ENCODE measurements at regions not wholly inside any gene's neighbourhood (a gene's known extent, or its start where the extent isn't known, plus 50 kb on each side); places are given as distances from the start of the nearest gene placed in this dataset.

DNA sequence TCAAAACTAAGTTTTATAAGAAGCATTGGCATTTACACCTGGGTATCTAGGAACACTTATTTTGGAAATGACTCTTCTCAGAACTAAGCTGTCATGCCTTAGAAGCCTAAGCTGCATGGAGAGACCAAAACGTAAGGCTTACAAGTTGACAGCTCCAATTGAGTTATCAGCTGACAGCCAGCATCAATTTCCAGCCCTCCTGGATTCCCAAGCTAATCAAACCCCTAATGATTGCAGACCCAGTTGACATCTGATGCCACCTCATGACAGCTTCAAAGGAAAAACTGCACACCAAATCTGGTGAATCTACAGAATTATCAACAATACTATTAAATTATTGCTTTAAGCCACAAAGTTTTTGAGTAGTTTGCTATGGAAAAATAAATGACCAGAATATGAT lies 187.6 kb upstream of the PRMT6 start:
- TF ChIP-seq CTCF (IDR thresholded peaks at IDR 0.05; ENCODE audit: insufficient read depth in 1 of 2, low read depth in 1 of 2, low read length in 1 of 2, severe bottlenecking in 1 of 2, unreplicated experiment in 1 of 2), result no peak
- DNase-seq, result no peak
- Mint-ChIP-seq H3K36me3 (ENCODE audit: insufficient read depth, unreplicated experiment) (no peaks in the 10 kb centered on the region), H3K9me3 (ENCODE audit: unreplicated experiment) (no peaks in the 10 kb centered on the region), H3K4me3 (ENCODE audit: unreplicated experiment) (no peak overlapping the region), H3K4me1 (ENCODE audit: low read depth, unreplicated experiment) (no peaks in the 10 kb centered on the region), H3K27me3 (ENCODE audit: insufficient read depth, unreplicated experiment) (no peaks in the 10 kb centered on the region), H3K27ac (ENCODE audit: unreplicated experiment) (no peak overlapping the region)
- ChIA-PET POLR2A (no interaction called here), CTCF (no interaction called here)
- H3K4me1 ChIP-seq, result no peaks in the 10 kb centered on the region
- no peaks in the 10 kb centered on the region for H3K27me3 ChIP-seq (replicated peaks; ENCODE audit: control insufficient read depth, insufficient read depth, low read length)
- H3K4me3 ChIP-seq (ENCODE audit: low read depth, low read length), result no peak overlapping the region
- BruUV-seq (replicated peaks), result no TSS peak
- no peaks in the 10 kb centered on the region for H3K9me3 ChIP-seq
- intact Hi-C loops (cut with micrococcal nuclease; ENCODE audit: unreplicated experiment), result no loop called here
- H3K36me3 ChIP-seq (ENCODE audit: control insufficient read depth, insufficient read depth, low read length), result no peaks in the 10 kb centered on the region

DNA sequence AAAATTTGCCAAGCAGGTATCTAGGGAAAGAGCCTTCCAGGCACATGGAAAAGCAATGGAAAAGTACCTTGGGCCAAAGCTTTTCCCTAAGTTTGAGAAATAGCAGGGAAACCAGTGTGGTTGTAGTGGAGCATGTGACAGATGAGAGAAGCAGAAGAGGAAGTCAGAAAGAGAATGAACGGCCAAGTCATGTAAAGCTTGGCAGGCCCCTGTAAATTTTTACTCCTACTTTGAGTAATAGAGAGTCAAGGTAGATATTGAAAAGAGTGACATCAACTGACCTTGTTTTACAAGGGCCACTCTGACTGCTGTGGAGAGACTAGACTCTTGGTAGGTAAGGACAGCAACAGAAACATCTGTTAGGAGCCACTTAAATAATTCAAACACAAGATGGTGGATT lies 180.9 kb upstream of the PRMT6 start:
- no peaks in the 10 kb centered on the region for H3K4me1 Mint-ChIP-seq (ENCODE audit: low read depth, unreplicated experiment)
- BruUV-seq (replicated peaks), result no TSS peak

DNA sequence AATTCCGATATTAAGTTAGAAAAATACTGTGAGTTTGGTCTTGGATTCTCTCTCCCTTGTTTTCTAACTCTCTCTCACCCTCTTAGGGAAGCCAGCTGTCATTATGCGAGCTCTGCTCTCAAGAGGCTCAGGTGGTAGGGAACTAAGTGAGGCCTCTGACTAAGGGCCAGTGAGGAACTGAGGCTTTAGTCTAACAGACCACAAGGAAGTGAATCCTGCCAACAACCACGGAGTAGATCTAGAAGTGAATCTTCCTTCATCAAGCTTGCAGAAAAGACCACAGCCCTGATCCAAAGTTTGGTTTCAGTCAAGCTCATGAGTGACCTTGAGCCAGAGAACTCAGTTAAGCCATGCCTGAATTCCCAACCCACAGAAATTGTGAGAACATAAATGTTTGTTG lies 180.1 kb upstream of the PRMT6 start:
- Histone ChIP-seq H3K4me3 (ENCODE audit: low read depth, low read length) (no peak overlapping the region), H3K27me3 (replicated peaks; ENCODE audit: control insufficient read depth, insufficient read depth, low read length) (no peaks in the 10 kb centered on the region), H3K36me3 (ENCODE audit: control insufficient read depth, insufficient read depth, low read length) (no peaks in the 10 kb centered on the region), H3K9me3 (no peaks in the 10 kb centered on the region), H3K4me1 (no peaks in the 10 kb centered on the region)
- H3K27ac Mint-ChIP-seq (ENCODE audit: unreplicated experiment), result no peak overlapping the region
- POLR2A ChIA-PET, result no interaction called here
- TF ChIP-seq CTCF (IDR thresholded peaks at IDR 0.05; ENCODE audit: insufficient read depth in 1 of 2, low read depth in 1 of 2, low read length in 1 of 2, severe bottlenecking in 1 of 2, unreplicated experiment in 1 of 2), result no peak
- BruUV-seq (replicated peaks), result no TSS peak
- intact Hi-C loops (cut with micrococcal nuclease; ENCODE audit: unreplicated experiment), result no loop called here
- CTCF ChIA-PET, result no interaction called here
- H3K9me3 Mint-ChIP-seq (ENCODE audit: unreplicated experiment), result no peaks in the 10 kb centered on the region
- H3K4me1 Mint-ChIP-seq (ENCODE audit: low read depth, unreplicated experiment), result no peaks in the 10 kb centered on the region
- DNase-seq, result no peak
- H3K4me3 Mint-ChIP-seq (ENCODE audit: unreplicated experiment), result no peak overlapping the region
- peaks cover 5% of the 10 kb centered on the region for H3K27me3 Mint-ChIP-seq (ENCODE audit: insufficient read depth, unreplicated experiment)
- no peaks in the 10 kb centered on the region for H3K36me3 Mint-ChIP-seq (ENCODE audit: insufficient read depth, unreplicated experiment)

More for the DNA sequence above, 180.9 kb upstream of the PRMT6 start:
- no peak for TF ChIP-seq CTCF (IDR thresholded peaks at IDR 0.05; ENCODE audit: insufficient read depth in 1 of 2, low read depth in 1 of 2, low read length in 1 of 2, severe bottlenecking in 1 of 2, unreplicated experiment in 1 of 2)
- DNase-seq, result no peak
- intact Hi-C loops (cut with micrococcal nuclease; ENCODE audit: unreplicated experiment), result no loop called here
- Histone ChIP-seq H3K9me3 (no peaks in the 10 kb centered on the region), H3K36me3 (ENCODE audit: control insufficient read depth, insufficient read depth, low read length) (no peaks in the 10 kb centered on the region), H3K27me3 (replicated peaks; ENCODE audit: control insufficient read depth, insufficient read depth, low read length) (no peaks in the 10 kb centered on the region), H3K4me3 (ENCODE audit: low read depth, low read length) (no peak overlapping the region), H3K4me1 (no peaks in the 10 kb centered on the region)
- POLR2A ChIA-PET, result no interaction called here
- Mint-ChIP-seq H3K4me3 (ENCODE audit: unreplicated experiment) (no peak overlapping the region), H3K36me3 (ENCODE audit: insufficient read depth, unreplicated experiment) (no peaks in the 10 kb centered on the region), H3K27me3 (ENCODE audit: insufficient read depth, unreplicated experiment) (peaks cover 5% of the 10 kb centered on the region), H3K9me3 (ENCODE audit: unreplicated experiment) (no peaks in the 10 kb centered on the region), H3K27ac (ENCODE audit: unreplicated experiment) (no peak overlapping the region)
- CTCF ChIA-PET, result no interaction called here
